ENCODE measurements at regions not wholly inside any gene's neighbourhood (a gene's known extent, or its start where the extent isn't known, plus 50 kb on each side); places are given as distances from the start of the nearest gene placed in this dataset.

DNA sequence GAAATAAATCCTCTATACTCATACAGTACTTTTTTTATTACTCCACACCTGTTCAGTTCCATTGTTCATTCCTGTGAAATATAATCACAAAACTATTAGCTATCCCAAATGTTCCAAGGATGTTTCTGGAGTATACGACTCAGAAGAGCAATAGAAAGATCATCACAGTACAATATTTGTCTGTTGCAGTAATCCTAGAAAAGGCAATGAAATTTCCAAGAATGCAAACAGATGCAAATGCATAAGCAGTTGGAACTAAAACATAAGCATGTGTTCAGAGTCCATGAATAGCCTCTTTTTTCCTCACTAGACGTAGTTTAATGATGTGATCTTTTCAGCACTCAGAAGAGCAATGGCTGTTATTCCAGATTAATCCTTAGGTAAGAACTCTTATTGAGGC, 55.2 kb downstream of the RTL3 start:
- H3K27me3 ChIP-seq (replicated peaks; ENCODE audit: insufficient read depth), result no peaks in the 10 kb centered on the region
- DNase-seq (ENCODE audit: low spot score), result no peak
- no peaks in the 10 kb centered on the region for H3K9me3 ChIP-seq
- H3K4me1 ChIP-seq (replicated peaks), result no peaks in the 10 kb centered on the region
- no peaks in the 10 kb centered on the region for H3K36me3 ChIP-seq
- WGBS, result 48% methylated on average over 2 of the region's 2 CpGs
- intact Hi-C loops (cut with DNase I), result no loop called here
- no peak overlapping the region for H3K4me3 ChIP-seq
- H3K27ac ChIP-seq, result no peak overlapping the region
- no peak for TF ChIP-seq POLR2A (IDR thresholded peaks at IDR 0.05)
- TF ChIP-seq, protein P1, sequence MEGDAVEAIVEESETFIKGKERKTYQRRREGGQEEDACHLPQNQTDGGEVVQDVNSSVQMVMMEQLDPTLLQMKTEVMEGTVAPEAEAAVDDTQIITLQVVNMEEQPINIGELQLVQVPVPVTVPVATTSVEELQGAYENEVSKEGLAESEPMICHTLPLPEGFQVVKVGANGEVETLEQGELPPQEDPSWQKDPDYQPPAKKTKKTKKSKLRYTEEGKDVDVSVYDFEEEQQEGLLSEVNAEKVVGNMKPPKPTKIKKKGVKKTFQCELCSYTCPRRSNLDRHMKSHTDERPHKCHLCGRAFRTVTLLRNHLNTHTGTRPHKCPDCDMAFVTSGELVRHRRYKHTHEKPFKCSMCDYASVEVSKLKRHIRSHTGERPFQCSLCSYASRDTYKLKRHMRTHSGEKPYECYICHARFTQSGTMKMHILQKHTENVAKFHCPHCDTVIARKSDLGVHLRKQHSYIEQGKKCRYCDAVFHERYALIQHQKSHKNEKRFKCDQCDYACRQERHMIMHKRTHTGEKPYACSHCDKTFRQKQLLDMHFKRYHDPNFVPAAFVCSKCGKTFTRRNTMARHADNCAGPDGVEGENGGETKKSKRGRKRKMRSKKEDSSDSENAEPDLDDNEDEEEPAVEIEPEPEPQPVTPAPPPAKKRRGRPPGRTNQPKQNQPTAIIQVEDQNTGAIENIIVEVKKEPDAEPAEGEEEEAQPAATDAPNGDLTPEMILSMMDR (IDR thresholded peaks at IDR 0.05), result no peak
- TF ChIP-seq POLR2AphosphoS5 (IDR thresholded peaks at IDR 0.05), result no peak

DNA sequence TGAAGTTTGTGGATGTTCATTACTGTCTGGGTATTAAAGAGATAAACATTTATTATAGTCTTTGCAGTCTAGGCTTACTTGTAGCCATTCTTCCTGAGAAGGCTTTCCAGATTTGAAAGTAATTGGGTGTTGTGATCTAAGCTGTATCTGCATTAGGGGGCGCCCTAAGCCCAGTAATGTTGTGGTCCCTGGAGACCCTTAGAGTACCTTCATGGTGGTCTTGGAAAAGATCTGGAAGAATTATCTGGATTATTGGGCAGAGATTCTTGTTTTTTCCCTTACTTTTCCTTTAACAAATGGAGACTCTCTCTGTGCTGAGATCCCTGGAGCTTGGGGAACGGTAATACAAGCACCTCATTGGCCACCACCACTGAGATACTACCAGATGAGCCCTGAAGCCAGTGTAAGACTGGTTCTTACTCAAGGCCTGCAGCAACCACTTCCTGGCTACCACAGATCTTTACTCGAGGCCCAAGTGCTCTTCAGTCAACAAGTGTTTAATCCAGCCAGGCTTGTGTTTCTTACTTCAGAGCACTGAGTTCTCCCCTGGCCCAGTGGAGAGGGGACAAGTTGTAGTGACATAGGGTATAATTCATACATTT, 63.1 kb downstream of the RTL3 start:
- Histone ChIP-seq H3K36me3 (no peaks in the 10 kb centered on the region), H3K4me1 (replicated peaks) (no peaks in the 10 kb centered on the region), H3K27me3 (replicated peaks; ENCODE audit: insufficient read depth) (no peaks in the 10 kb centered on the region), H3K9me3 (no peaks in the 10 kb centered on the region), H3K27ac (no peak overlapping the region), H3K4me3 (no peak overlapping the region)
- no peak for TF ChIP-seq POLR2A (IDR thresholded peaks at IDR 0.05)
- TF ChIP-seq, protein P1 (IDR thresholded peaks at IDR 0.05), result no peak
- whole genome bisulfite sequencing, result 48% methylated on average over 3 of the region's 3 CpGs
- intact Hi-C loops (cut with DNase I), result no loop called here
- no peak for DNase-seq (ENCODE audit: low spot score)

DNA sequence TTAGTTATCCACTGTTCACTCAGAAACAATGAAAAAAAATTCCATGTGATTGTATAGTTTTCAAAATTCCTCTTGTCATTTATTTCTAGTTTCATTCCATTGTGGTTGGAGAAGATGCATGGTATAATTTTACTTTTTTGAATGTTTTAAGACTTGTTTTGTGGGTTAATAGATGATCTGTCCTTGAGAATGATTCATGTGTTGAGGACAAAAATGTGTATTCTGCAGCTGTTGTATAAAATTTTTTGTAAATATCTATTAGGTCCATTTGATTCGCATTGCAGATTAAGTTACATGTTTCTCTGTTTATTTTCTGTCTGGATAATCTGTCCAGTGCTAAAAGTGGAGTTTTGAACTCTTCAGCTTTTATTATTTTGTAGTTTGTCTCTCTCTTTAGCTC, 65.4 kb downstream of the RTL3 start:
- WGBS, result 85% methylated on average over 1 of the region's 1 CpG
- Histone ChIP-seq H3K9me3 (no peaks in the 10 kb centered on the region), H3K36me3 (no peaks in the 10 kb centered on the region), H3K27me3 (replicated peaks; ENCODE audit: insufficient read depth) (no peaks in the 10 kb centered on the region), H3K4me3 (no peak overlapping the region), H3K4me1 (replicated peaks) (no peaks in the 10 kb centered on the region), H3K27ac (no peak overlapping the region)
- TF ChIP-seq POLR2AphosphoS5 (IDR thresholded peaks at IDR 0.05) (no peak), POLR2A (IDR thresholded peaks at IDR 0.05) (no peak)
- TF ChIP-seq, protein P1 (IDR thresholded peaks at IDR 0.05), result no peak
- intact Hi-C loops (cut with DNase I), result no loop called here
- DNase-seq (ENCODE audit: low spot score), result no peak

DNA sequence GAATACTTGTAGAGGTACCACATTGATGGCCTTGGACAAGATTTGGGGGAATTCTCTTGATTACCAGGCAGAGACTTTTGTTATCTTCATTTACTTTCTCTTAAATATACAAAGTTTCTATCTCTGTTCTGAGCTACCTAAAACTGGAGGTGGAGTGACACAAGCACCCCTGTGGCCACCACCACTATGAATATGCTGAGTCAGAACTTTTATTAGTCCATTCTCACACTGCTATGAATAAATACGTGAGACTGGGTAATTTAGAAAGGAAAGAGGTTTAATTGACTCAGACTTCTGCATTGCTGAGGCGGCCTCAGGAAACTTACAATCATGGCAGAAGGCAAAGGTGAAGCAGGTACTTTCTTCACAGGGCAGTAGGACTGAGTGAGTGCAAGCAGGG, 67.1 kb downstream of the RTL3 start:
- Histone ChIP-seq H3K27ac (no peak overlapping the region), H3K36me3 (no peaks in the 10 kb centered on the region), H3K4me3 (no peak overlapping the region), H3K4me1 (replicated peaks) (no peaks in the 10 kb centered on the region), H3K9me3 (no peaks in the 10 kb centered on the region), H3K27me3 (replicated peaks; ENCODE audit: insufficient read depth) (no peaks in the 10 kb centered on the region)
- 78% methylated on average over 2 of the region's 2 CpGs for WGBS
- intact Hi-C loops (cut with DNase I), result no loop called here
- TF ChIP-seq, protein P1 (IDR thresholded peaks at IDR 0.05), result no peak
- no peak for TF ChIP-seq POLR2AphosphoS5 (IDR thresholded peaks at IDR 0.05)
- TF ChIP-seq POLR2A (IDR thresholded peaks at IDR 0.05), result no peak
- no peak for DNase-seq (ENCODE audit: low spot score)

DNA sequence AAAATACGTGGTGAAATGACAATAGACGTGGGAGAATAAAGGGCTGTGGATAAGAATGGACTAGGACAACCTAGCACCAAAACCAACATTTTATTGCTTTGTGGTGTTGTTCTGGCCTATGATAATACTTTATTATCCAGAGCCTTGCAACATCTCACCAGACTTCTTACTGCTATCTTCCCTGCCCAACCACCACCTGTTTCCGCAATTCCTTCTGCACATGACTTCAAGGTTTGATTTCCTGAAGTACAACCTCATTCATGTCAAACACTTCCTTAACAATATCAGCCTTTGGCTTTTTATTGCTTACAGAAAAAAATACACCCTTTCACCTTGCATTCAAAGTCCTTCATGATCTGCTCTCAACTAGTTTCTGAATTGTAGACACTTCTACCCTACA, 84.8 kb downstream of the RTL3 start:
- no peak for TF ChIP-seq POLR2AphosphoS5 (IDR thresholded peaks at IDR 0.05)
- TF ChIP-seq POLR2A (IDR thresholded peaks at IDR 0.05), result no peak
- TF ChIP-seq, protein P1 (IDR thresholded peaks at IDR 0.05), result no peak
- no peaks in the 10 kb centered on the region for H3K27me3 ChIP-seq (replicated peaks; ENCODE audit: insufficient read depth)
- WGBS, result 76% methylated on average over 3 of the region's 3 CpGs
- no peak for DNase-seq (ENCODE audit: low spot score)
- no peaks in the 10 kb centered on the region for H3K4me1 ChIP-seq (replicated peaks)
- H3K27ac ChIP-seq, result no peak overlapping the region
- H3K9me3 ChIP-seq, result no peaks in the 10 kb centered on the region
- H3K36me3 ChIP-seq, result no peaks in the 10 kb centered on the region
- no peak overlapping the region for H3K4me3 ChIP-seq
- intact Hi-C loops (cut with DNase I), result no loop called here

All from prostate gland (tissue), 2 donors.